ENCODE measurements at regions not wholly inside any gene's neighbourhood (a gene's known extent, or its start where the extent isn't known, plus 50 kb on each side); places are given as distances from the start of the nearest gene placed in this dataset.

DNA sequence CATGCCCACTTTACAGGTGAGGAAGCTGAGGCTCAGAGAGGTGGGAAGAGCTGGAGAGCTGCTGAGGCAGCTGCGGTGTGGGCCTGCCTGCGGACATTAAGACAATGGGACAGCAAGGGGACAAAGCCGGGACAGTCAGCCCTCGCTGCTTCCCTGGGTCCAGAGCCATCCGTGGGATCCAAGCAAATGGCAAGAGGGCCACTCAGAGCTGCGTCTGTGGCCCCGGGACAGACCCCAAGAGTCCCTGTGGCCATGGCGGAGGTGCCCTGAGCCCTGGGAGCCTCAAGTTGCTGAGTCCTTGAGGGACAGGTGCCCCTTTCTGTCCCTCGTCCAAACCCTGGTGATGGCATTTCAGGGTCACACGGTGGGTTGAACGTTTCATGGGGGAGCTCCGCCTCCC lies 191.9 kb downstream of the OLFM1 start:
- TF ChIP-seq, protein P1, sequence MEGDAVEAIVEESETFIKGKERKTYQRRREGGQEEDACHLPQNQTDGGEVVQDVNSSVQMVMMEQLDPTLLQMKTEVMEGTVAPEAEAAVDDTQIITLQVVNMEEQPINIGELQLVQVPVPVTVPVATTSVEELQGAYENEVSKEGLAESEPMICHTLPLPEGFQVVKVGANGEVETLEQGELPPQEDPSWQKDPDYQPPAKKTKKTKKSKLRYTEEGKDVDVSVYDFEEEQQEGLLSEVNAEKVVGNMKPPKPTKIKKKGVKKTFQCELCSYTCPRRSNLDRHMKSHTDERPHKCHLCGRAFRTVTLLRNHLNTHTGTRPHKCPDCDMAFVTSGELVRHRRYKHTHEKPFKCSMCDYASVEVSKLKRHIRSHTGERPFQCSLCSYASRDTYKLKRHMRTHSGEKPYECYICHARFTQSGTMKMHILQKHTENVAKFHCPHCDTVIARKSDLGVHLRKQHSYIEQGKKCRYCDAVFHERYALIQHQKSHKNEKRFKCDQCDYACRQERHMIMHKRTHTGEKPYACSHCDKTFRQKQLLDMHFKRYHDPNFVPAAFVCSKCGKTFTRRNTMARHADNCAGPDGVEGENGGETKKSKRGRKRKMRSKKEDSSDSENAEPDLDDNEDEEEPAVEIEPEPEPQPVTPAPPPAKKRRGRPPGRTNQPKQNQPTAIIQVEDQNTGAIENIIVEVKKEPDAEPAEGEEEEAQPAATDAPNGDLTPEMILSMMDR (IDR thresholded peaks at IDR 0.05): no peak
- no peak for TF ChIP-seq POLR2AphosphoS5 (IDR thresholded peaks at IDR 0.05)
